Left lung (tissue), 4 donors: ENCODE measurements at regions not wholly inside any gene's neighbourhood (a gene's known extent, or its start where the extent isn't known, plus 50 kb on each side); places are given as distances from the start of the nearest gene placed in this dataset.
"Not testable (repeated sequence)": the region's sequence is repeated elsewhere in the genome, so short reads cannot be mapped to it uniquely, and the experiment has no call there.

Source experiments
- ATAC-seq: fragments of 200-7000 bp; cut with Tn5 transposase; one replicate; pipeline ENCODE4 v1.9.1; 2020; ENCODE audit warnings: moderate library complexity
- DNase-seq, 4 donors: peaks; one replicate each; pipeline ENCODE4 v3.0.0-alpha.2; 2013 to 2020
- H3K27ac ChIP-seq, 2 donors: fragments of 200-600 bp; sonication (generic) in 1 of 2; one replicate each; pipeline versions ENCODE4 v1.5.0 to v1.8.0; 2020 to 2021
- H3K27me3 ChIP-seq, 2 donors: fragments of 200-600 bp; sonication (generic) in 1 of 2; one replicate each; pipeline versions ENCODE4 v1.5.0 to v1.8.0; 2020 to 2021
- H3K36me3 ChIP-seq, 2 donors: fragments of 200-600 bp; sonication (generic) in 1 of 2; one replicate each; pipeline versions ENCODE4 v1.5.0 to v1.8.0; 2020 to 2021
- H3K4me1 ChIP-seq, 2 donors: fragments of 200-600 bp; one replicate each; pipeline ENCODE4 v1.8.0; 2021
- H3K4me3 ChIP-seq, 2 donors: fragments of 200-600 bp; sonication (generic) in 1 of 2; one replicate each; pipeline versions ENCODE4 v1.5.0 to v1.8.0; 2020 to 2021; ENCODE audit warnings: mild to moderate bottlenecking in 1 of 2
- H3K9me3 ChIP-seq, 2 donors: fragments of 200-600 bp; sonication (generic) in 1 of 2; one replicate each; pipeline versions ENCODE4 v1.5.0 to v1.8.0; 2020 to 2021
- intact Hi-C, 2 donors: fragments of 100-400 bp; cut with DNase I; formaldehyde crosslinking; loops; one replicate each; pipeline versions ENCODE4 v1.11.2 to v1.14.2; 2022
- TF ChIP-seq, protein P1 (sequence below), 2 donors: fragments of 200-600 bp; sonication (generic) in 1 of 2; IDR thresholded peaks; one replicate each; pipeline versions ENCODE4 v1.5.0 to v1.8.0; 2021; ENCODE audit warnings: antibody characterized with exemption in 2 of 2
- donor health status: DM: no; HTN: yes; CAD: no.
- donor health status: DM: no; HTN: no; CAD: no.

DNA sequence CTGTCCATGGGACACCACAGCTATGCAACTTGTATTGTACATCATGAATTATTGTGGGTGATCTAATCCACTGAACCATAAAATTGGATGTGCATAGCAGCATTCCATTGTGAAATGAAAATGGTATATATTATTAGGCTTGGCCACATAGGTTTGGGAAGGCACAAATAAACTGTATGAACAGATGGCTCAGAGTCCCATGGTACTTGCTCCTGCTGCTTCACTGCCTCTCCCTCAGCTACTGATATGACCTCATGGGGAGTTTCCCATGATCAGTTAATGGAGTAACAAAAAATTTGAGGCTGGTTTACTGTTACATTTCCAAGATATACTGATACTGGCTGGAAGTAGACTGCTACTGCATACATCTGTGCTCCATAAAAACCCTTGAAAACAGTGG, 152.7 kb upstream of the NEGR1 start:
- intact Hi-C loops, result no loop called here
- H3K27me3 ChIP-seq, result no peaks in the 10 kb centered on the region
- H3K36me3 ChIP-seq, result no peaks in the 10 kb centered on the region
- TF ChIP-seq, protein P1, sequence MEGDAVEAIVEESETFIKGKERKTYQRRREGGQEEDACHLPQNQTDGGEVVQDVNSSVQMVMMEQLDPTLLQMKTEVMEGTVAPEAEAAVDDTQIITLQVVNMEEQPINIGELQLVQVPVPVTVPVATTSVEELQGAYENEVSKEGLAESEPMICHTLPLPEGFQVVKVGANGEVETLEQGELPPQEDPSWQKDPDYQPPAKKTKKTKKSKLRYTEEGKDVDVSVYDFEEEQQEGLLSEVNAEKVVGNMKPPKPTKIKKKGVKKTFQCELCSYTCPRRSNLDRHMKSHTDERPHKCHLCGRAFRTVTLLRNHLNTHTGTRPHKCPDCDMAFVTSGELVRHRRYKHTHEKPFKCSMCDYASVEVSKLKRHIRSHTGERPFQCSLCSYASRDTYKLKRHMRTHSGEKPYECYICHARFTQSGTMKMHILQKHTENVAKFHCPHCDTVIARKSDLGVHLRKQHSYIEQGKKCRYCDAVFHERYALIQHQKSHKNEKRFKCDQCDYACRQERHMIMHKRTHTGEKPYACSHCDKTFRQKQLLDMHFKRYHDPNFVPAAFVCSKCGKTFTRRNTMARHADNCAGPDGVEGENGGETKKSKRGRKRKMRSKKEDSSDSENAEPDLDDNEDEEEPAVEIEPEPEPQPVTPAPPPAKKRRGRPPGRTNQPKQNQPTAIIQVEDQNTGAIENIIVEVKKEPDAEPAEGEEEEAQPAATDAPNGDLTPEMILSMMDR (IDR thresholded peaks at IDR 0.05), result no peak
- H3K4me1 ChIP-seq, result no peaks in the 10 kb centered on the region
- H3K4me3 ChIP-seq, result no peak overlapping the region
- H3K9me3 ChIP-seq, result no peaks in the 10 kb centered on the region
- DNase-seq, result no peak
- ATAC-seq, result no peak
- no peak overlapping the region for H3K27ac ChIP-seq

DNA sequence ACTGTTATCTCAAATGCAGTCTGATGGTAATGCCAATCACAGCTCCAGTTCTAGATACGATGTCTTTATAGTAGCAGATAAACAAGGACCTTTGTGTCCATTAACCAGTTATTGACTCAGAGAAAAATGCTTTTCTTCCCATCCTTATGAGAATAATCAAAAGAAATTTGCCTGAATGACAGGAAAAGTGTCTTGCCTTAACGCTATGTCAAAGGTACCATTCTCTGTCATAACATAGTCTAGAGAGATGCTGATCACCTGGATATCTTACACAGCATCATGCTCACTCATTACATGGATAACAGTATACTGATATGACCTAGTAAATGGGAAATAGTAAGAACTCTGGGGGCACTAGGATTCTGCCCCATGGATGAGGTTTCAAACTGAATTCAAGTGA, 151.7 kb upstream of the NEGR1 start:
- intact Hi-C loops, result no loop called here
- H3K36me3 ChIP-seq, result no peaks in the 10 kb centered on the region
- TF ChIP-seq, protein P1 (IDR thresholded peaks at IDR 0.05), result no peak
- ATAC-seq (no peak), DNase-seq (no peak)
- H3K27ac ChIP-seq, result no peak overlapping the region
- H3K4me1 ChIP-seq, result no peaks in the 10 kb centered on the region
- H3K27me3 ChIP-seq, result no peaks in the 10 kb centered on the region
- H3K9me3 ChIP-seq, result peaks cover 0 to 4% of the 10 kb centered on the region in 2 donors
- H3K4me3 ChIP-seq, result no peak overlapping the region

DNA sequence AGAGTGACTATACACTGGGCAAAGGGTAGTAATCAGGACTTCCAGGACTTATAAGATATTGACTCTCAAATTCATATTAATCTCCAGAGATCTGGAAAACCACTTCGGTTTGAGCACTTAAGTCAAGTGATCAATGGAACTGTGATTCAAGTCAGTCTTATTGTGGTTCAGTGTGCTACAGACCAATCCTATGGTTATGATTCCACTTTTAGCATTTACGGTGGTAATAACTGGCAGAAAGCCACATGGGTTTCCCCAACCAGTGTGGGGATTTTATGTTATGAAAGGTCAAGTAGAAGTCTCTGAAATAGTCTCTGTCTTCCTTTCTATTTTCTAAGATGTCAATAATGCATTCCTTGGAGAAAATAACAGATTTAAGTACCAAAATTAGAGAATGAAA, 151.3 kb upstream of the NEGR1 start:
- ATAC-seq, result no peak
- H3K9me3 ChIP-seq, result peaks cover 0 to 7% of the 10 kb centered on the region in 2 donors
- TF ChIP-seq, protein P1 (IDR thresholded peaks at IDR 0.05), result no peak
- no peak overlapping the region for H3K27ac ChIP-seq
- intact Hi-C loops, result no loop called here
- H3K36me3 ChIP-seq, result no peaks in the 10 kb centered on the region
- no peaks in the 10 kb centered on the region for H3K27me3 ChIP-seq
- no peaks in the 10 kb centered on the region for H3K4me1 ChIP-seq
- no peak for DNase-seq
- no peak overlapping the region for H3K4me3 ChIP-seq

DNA sequence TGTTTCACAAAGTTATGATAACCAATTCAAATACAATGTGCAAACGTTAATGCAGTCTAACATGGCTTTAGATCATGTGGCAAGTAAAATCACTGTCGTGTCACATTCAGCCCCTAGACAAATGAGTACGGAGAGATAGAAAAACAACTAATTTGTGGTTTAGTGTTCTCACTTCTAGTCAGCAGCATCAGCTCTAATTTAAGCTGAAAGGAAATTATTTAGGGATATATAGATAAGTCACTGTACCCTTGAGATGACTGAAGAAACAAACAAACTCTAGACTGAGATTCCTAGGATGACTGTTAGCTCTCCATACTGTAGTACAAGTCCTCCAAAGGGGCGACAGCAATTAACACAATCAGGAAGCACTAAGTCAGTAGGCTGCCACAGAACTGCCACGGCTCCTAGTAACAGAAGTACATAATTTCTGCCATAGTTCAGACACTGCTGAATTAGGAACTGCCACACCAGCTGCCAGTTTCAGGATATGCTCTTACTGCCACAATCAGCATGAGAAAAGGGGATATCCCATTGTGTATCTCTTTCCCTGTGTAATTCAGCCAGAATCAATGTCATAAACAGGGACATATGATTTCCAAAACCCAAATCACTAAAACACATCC, 150.4 kb upstream of the NEGR1 start:
- Histone ChIP-seq H3K9me3 (peaks cover 0 to 14% of the 10 kb centered on the region in 2 donors), H3K27ac (no peak overlapping the region), H3K36me3 (no peaks in the 10 kb centered on the region), H3K4me3 (no peak overlapping the region), H3K27me3 (no peaks in the 10 kb centered on the region), H3K4me1 (no peaks in the 10 kb centered on the region)
- ATAC-seq, result no peak
- intact Hi-C loops, result no loop called here
- DNase-seq, result no peak
- TF ChIP-seq, protein P1 (IDR thresholded peaks at IDR 0.05), result no peak

DNA sequence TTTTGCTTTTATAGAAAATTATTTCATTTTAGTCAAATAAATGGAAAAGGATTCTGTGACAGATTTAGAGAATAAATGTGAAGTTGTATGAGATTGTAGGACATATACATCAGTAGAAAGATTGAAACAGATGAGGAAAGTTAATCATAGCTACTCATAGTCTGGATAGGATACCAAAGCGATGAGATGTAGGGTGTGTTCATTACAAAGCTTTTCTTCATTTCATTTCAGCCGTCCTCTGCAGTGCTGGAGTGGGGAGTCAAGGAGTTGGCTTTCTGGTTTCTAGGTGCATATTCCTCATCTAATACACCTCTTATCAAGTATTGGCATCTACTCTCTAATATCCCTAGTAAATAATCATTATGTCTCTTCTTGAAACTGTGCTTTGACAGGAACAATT, 149.5 kb upstream of the NEGR1 start:
- H3K27me3 ChIP-seq, result no peaks in the 10 kb centered on the region
- TF ChIP-seq, protein P1 (IDR thresholded peaks at IDR 0.05), result no peak
- H3K4me3 ChIP-seq, result no peak overlapping the region
- no peaks in the 10 kb centered on the region for H3K4me1 ChIP-seq
- no peaks in the 10 kb centered on the region for H3K36me3 ChIP-seq
- DNase-seq (no peak), ATAC-seq (no peak)
- no peak overlapping the region for H3K27ac ChIP-seq
- intact Hi-C loops, result no loop called here
- peaks cover 0 to 18% of the 10 kb centered on the region in 2 donors for H3K9me3 ChIP-seq

DNA sequence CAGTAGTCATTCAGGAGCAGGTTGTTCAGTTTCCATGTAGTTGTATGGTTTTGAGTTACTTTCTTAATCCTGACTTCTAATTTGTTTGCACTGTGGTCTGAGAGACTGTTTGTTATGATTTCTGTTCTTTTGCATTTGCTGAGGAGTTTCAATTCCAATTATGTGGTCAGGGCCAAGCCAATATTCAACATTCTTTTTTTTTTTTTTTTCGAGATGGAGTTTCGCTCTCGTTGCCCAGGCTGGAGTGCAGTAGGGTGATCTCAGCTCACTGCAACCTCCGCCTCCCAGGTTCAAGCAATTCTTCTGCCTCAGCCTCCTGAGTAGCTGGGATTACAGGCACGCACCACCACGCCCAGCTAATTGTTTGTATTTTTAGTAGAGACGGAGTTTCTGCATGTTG, 145.9 kb upstream of the NEGR1 start:
- H3K4me1 ChIP-seq, H3K36me3 ChIP-seq, H3K27me3 ChIP-seq, H3K27ac ChIP-seq, intact Hi-C loops, H3K4me3 ChIP-seq, ATAC-seq, DNase-seq: not testable (repeated sequence)
- H3K9me3 ChIP-seq, result peaks cover 0 to 28% of the 10 kb centered on the region in 2 donors
